K562 (cell line): ENCODE measurements at regions not wholly inside any gene's neighbourhood (a gene's known extent, or its start where the extent isn't known, plus 50 kb on each side); places are given as distances from the start of the nearest gene placed in this dataset.

Experiments
- ATAC-seq: fragments of 200-7000 bp; cut with Tn5 transposase; 3 replicates; pipeline ENCODE4 v1.9.1; 2020; ENCODE audit warnings: moderate library complexity
- BruUV-seq: library from RNA; stranded (reverse); fragments of 400-500 nt; replicated peaks from 2 replicates; lab custom pipeline; 2021; lab: Mats Ljungman, UMichigan
- CTCF ChIA-PET: fragments of 300-600 bp; formaldehyde crosslinking; extraction: SDS; loops from one replicate; lab custom pipeline; 2021; ENCODE audit warnings: low intra/inter-chr PET ratio; lab: Yijun Ruan, JAX
- POLR2A ChIA-PET: fragments of 300-600, 350-650 bp; sonication (Branson Sonifier 250); formaldehyde crosslinking; extraction: SDS; loops from one replicate; lab custom pipeline; 2021; ENCODE audit warnings: antibody characterized with exemption, inconsistent platforms; lab: Yijun Ruan, JAX
- DNase-seq, 4 experiments: peaks; one replicate each; pipeline versions ENCODE4 v3.0.0 to v3.0.0-alpha.2; 2011 to 2018; ENCODE audit warnings: low spot score in 3 of 4, mixed read lengths in 3 of 4; ENCODE audit errors: extremely low read depth in 1 of 4
- FAIRE-seq: peaks from 2 replicates; lab custom pipeline; 2011; peaks lifted over from hg19 to GRCh38; lab: Jason Lieb, UNC
- H2AFZ ChIP-seq: 2 replicates; pipeline ENCODE4 v1.6.0; 2011; ENCODE audit warnings: low read depth, low read length, control low read depth, inconsistent platforms
- H3K27ac ChIP-seq: fragments of 200-600 bp; 3 replicates; pipeline ENCODE4 v1.8.0; 2011; ENCODE audit warnings: low read depth, mild to moderate bottlenecking, control low read depth, inconsistent platforms, low read length, moderate library complexity, mixed read lengths; ENCODE audit errors: extremely low read depth
- H3K27me3 ChIP-seq, 2 experiments: fragments of 300-600 bp in 1 of 2; 2 replicates in 1 of 2; 3 replicates in 1 of 2; pipeline versions ENCODE4 v1.6.0 to v1.8.0; 2011; ENCODE audit warnings: inconsistent platforms in 2 of 2, low read length in 2 of 2, mild to moderate bottlenecking in 1 of 2, mixed read lengths in 1 of 2, moderate library complexity in 1 of 2; ENCODE audit not compliant: control insufficient read depth in 2 of 2, insufficient read depth in 2 of 2
- H3K36me3 ChIP-seq: fragments of 300-600 bp; 3 replicates; pipeline ENCODE4 v1.8.0; 2011; ENCODE audit warnings: mild to moderate bottlenecking, low read length, inconsistent platforms; ENCODE audit not compliant: control insufficient read depth, insufficient read depth
- H3K4me1 ChIP-seq, 2 experiments: fragments of 200-600 bp in 1 of 2; replicated peaks in 1 of 2; 2 replicates in 1 of 2; 3 replicates in 1 of 2; pipeline versions ENCODE4 v1.5.1 to v1.8.0; 2011; ENCODE audit warnings: inconsistent platforms in 2 of 2, low read length in 2 of 2, mild to moderate bottlenecking in 1 of 2, mixed read lengths in 1 of 2, moderate library complexity in 1 of 2; ENCODE audit not compliant: control insufficient read depth in 2 of 2, insufficient read depth in 2 of 2
- H3K4me2 ChIP-seq: 2 replicates; pipeline ENCODE4 v1.6.1; 2011; ENCODE audit warnings: low read length, control low read depth, inconsistent platforms, mixed read lengths; ENCODE audit not compliant: insufficient read depth
- H3K4me3 ChIP-seq: fragments of 200-600 bp; sonication (generic), shearing (Covaris generic); 2 replicates; pipeline ENCODE4 v1.5.1; 2016; ENCODE audit warnings: control low read depth, inconsistent platforms
- H3K79me2 ChIP-seq: fragments of 200-600 bp; 3 replicates; pipeline ENCODE4 v1.8.0; 2011; ENCODE audit warnings: low read length, inconsistent platforms; ENCODE audit not compliant: control insufficient read depth, insufficient read depth
- H3K9ac ChIP-seq, 2 experiments: 2 replicates each; pipeline versions ENCODE4 v1.6.0 to v1.6.1; 2011; ENCODE audit warnings: low read depth in 2 of 2, low read length in 2 of 2, control low read depth in 1 of 2, inconsistent platforms in 1 of 2, mild to moderate bottlenecking in 1 of 2, mixed read lengths in 1 of 2; ENCODE audit not compliant: insufficient read depth in 1 of 2
- H3K9me1 ChIP-seq: one replicate; pipeline ENCODE4 v1.6.0; 2011; ENCODE audit warnings: inconsistent platforms, mild to moderate bottlenecking, low read length, moderate library complexity; ENCODE audit not compliant: control insufficient read depth, insufficient read depth
- H3K9me3 ChIP-seq: replicated peaks from 2 replicates; pipeline ENCODE4 v1.5.1; 2011; ENCODE audit warnings: low read depth, low read length, inconsistent platforms; ENCODE audit not compliant: control insufficient read depth, insufficient read depth
- H4K20me1 ChIP-seq: replicated peaks from 2 replicates; pipeline ENCODE4 v1.6.1; 2011; ENCODE audit warnings: low read length, inconsistent platforms, mixed read lengths; ENCODE audit not compliant: control insufficient read depth, insufficient read depth
- IRF9 ChIP-seq: fragments of 450-650 bp; IDR thresholded peaks from 2 replicates; pipeline ENCODE4 v1.6.1; 2016; ENCODE audit warnings: missing biosample characterization, missing genetic modification characterization
- KDM2B ChIP-seq: fragments of 250-450 bp; sonication (Bioruptor Pico); IDR thresholded peaks from 2 replicates; pipeline ENCODE4 v1.8.0; 2021; ENCODE audit warnings: mild to moderate bottlenecking, moderate library complexity
- MITF ChIP-seq: IDR thresholded peaks from 2 replicates; pipeline ENCODE4 v1.6.1; 2014; ENCODE audit warnings: antibody characterized with exemption
- POLR2A ChIP-seq: fragments of 450-650 bp; conservative IDR thresholded peaks from 2 replicates; pipeline ENCODE4 v1.6.1; 2016
- ZFP36 ChIP-seq: fragments of 150-350 bp; IDR thresholded peaks from 2 replicates; pipeline ENCODE4 v1.6.1; 2018; ENCODE audit warnings: low read length, low read depth; ENCODE audit not compliant: partially characterized antibody
- ZNF184 ChIP-seq: sonication (generic); formaldehyde crosslinking; IDR thresholded peaks from 2 replicates; pipeline ENCODE4 v1.5.0; 2020; ENCODE audit warnings: missing genetic modification reagents
- in situ Hi-C: fragments of 300-500 bp; cut with MboI; formaldehyde crosslinking; loops from 4 replicates; pipeline ENCODE4 v1.15.0; 2018; ENCODE audit warnings: inconsistent platforms, mixed read lengths
- intact Hi-C: fragments of 100-400 bp; cut with micrococcal nuclease; formaldehyde crosslinking; loops from 2 replicates; pipeline ENCODE4 v1.14.2; 2022

GRCh38 chr2:104375206-104375605, 478.7 kb upstream of the POU3F3 start:
- no peak overlapping the region for H3K27ac ChIP-seq
- in situ Hi-C loops (no loop called here), intact Hi-C loops (no loop called here)
- H3K9me3 ChIP-seq, result no peaks in the 10 kb centered on the region
- H3K4me2 ChIP-seq, result no peak overlapping the region
- H3K27me3 ChIP-seq, result no peaks in the 10 kb centered on the region
- H3K9me1 ChIP-seq, result no peaks in the 10 kb centered on the region
- ATAC-seq (no peak), DNase-seq (no peak), FAIRE-seq (no peak)
- ChIA-PET POLR2A (interaction anchor here (0.6 kb wide), 1 partner anchor 170 kb away, joined by 3 read pairs; no protein-coding TSS in a partner anchor), CTCF (no interaction called here)
- no peak overlapping the region for H3K4me3 ChIP-seq
- TF ChIP-seq ZFP36 (no peak), POLR2A (no peak), KDM2B (CRISPR knock-in tag) (no peak), MITF (no peak), IRF9 (tag) (no peak), ZNF184 (CRISPR knock-in tag) (no peak)
- H3K9ac ChIP-seq, result no peak overlapping the region
- H4K20me1 ChIP-seq, result no peaks in the 10 kb centered on the region
- no peaks in the 10 kb centered on the region for H3K79me2 ChIP-seq
- BruUV-seq, result no TSS peak
- no peak overlapping the region for H2AFZ ChIP-seq
- no peaks in the 10 kb centered on the region for H3K36me3 ChIP-seq
- no peaks in the 10 kb centered on the region; a peak in 1 of 5 replicates for H3K4me1 ChIP-seq
